SK-N-SH (cell line): ENCODE measurements at regions not wholly inside any gene's neighbourhood (a gene's known extent, or its start where the extent isn't known, plus 50 kb on each side); places are given as distances from the start of the nearest gene placed in this dataset.

Experiments used
- CTCF ChIA-PET: fragments of 300-600, 350-600 bp; formaldehyde crosslinking; extraction: SDS; loops from one replicate; lab custom pipeline; 2021; lab: Yijun Ruan, JAX
- POLR2A ChIA-PET: fragments of 350-600 bp; sonication (Branson Sonifier 250); formaldehyde crosslinking; extraction: SDS; loops from one replicate; lab custom pipeline; 2020; ENCODE audit warnings: antibody characterized with exemption, inconsistent platforms; lab: Yijun Ruan, JAX
- DNase-seq: peaks from one replicate; pipeline ENCODE4 v3.0.0; 2012
- H2AFZ ChIP-seq: fragments of 200-600 bp; sonication (generic); 2 replicates; pipeline ENCODE4 v1.8.1; 2016; ENCODE audit warnings: antibody characterized with exemption, mild to moderate bottlenecking, low read depth
- H3F3A ChIP-seq: fragments of 200-600 bp; sonication (generic); replicated peaks from 2 replicates; pipeline ENCODE3; 2016; ENCODE audit warnings: antibody characterized with exemption, mild to moderate bottlenecking; ENCODE audit not compliant: insufficient read depth
- H3K27ac ChIP-seq, 2 experiments: fragments of 200-500 bp in 1 of 2; fragments of 200-600 bp in 1 of 2; sonication (Bioruptor generic) in 1 of 2; sonication (generic), shearing (Covaris generic) in 1 of 2; 2 replicates each; pipeline versions ENCODE4 v1.5.1 to v1.6.1; 2014 to 2016; ENCODE audit warnings: low read depth in 2 of 2, inconsistent platforms in 1 of 2, low read length in 1 of 2, mild to moderate bottlenecking in 1 of 2, mixed read lengths in 1 of 2
- H3K27me3 ChIP-seq: fragments of 200-600 bp; sonication (generic), shearing (Covaris generic); 2 replicates; pipeline ENCODE4 v1.6.1; 2016; ENCODE audit warnings: mixed run types; ENCODE audit not compliant: insufficient read depth
- H3K36me3 ChIP-seq, 2 experiments: fragments of 200-500 bp in 1 of 2; fragments of 200-600 bp in 1 of 2; sonication (Bioruptor generic) in 1 of 2; sonication (generic) in 1 of 2; replicated peaks in 1 of 2; 2 replicates each; pipeline versions ENCODE3 to v1.5.1; 2014 to 2016; ENCODE audit warnings: low read length in 1 of 2, mild to moderate bottlenecking in 1 of 2; ENCODE audit not compliant: insufficient read depth in 2 of 2, control insufficient read depth in 1 of 2
- H3K4me1 ChIP-seq, 2 experiments: fragments of 200-500 bp in 1 of 2; fragments of 200-600 bp in 1 of 2; sonication (Bioruptor generic) in 1 of 2; sonication (generic), shearing (Covaris generic) in 1 of 2; 2 replicates each; pipeline versions ENCODE4 v1.5.1 to v1.6.1; 2014 to 2016; ENCODE audit warnings: low read depth in 1 of 2, low read length in 1 of 2, mixed run types in 1 of 2; ENCODE audit not compliant: insufficient read depth in 2 of 2, control insufficient read depth in 1 of 2
- H3K4me2 ChIP-seq: fragments of 200-600 bp; sonication (generic), shearing (Covaris generic); 2 replicates; pipeline ENCODE4 v1.6.1; 2017; ENCODE audit warnings: mixed run types
- H3K4me3 ChIP-seq, 2 experiments: fragments of 200-500 bp in 1 of 2; fragments of 200-600 bp in 1 of 2; sonication (Bioruptor generic) in 1 of 2; sonication (generic), shearing (Covaris generic) in 1 of 2; 2 replicates each; pipeline versions ENCODE4 v1.5.1 to v1.8.1; 2014 to 2016; ENCODE audit warnings: low read depth in 2 of 2, inconsistent platforms in 1 of 2, low read length in 1 of 2, mild to moderate bottlenecking in 1 of 2, mixed read lengths in 1 of 2, moderate library complexity in 1 of 2
- H3K79me2 ChIP-seq: fragments of 200-600 bp; sonication (generic); 2 replicates; pipeline ENCODE4 v1.8.1; 2017; ENCODE audit warnings: mild to moderate bottlenecking; ENCODE audit not compliant: insufficient read depth
- H3K9ac ChIP-seq: fragments of 200-600 bp; sonication (generic); 2 replicates; pipeline ENCODE4 v1.6.1; 2017; ENCODE audit warnings: mixed run types
- H3K9me2 ChIP-seq: fragments of 200-600 bp; sonication (generic); 2 replicates; pipeline ENCODE4 v1.6.1; 2017; ENCODE audit warnings: mixed run types
- H3K9me3 ChIP-seq: fragments of 200-600 bp; sonication (generic); 2 replicates; pipeline ENCODE4 v1.6.1; 2017; ENCODE audit warnings: mixed run types, mild to moderate bottlenecking, moderate library complexity
- H4K20me1 ChIP-seq: fragments of 200-600 bp; sonication (generic); 2 replicates; pipeline ENCODE4 v1.6.1; 2017; ENCODE audit warnings: mild to moderate bottlenecking, mixed run types; ENCODE audit not compliant: insufficient read depth
- CHD2 ChIP-seq: fragments of 150-350 bp; IDR thresholded peaks from 2 replicates; pipeline ENCODE4 v1.6.1; 2018; ENCODE audit warnings: low read length; ENCODE audit not compliant: partially characterized antibody
- CTCF ChIP-seq: fragments of 200-600 bp; sonication (generic); IDR thresholded peaks from 2 replicates; pipeline ENCODE4 v1.6.1; 2017; ENCODE audit warnings: antibody characterized with exemption, mild to moderate bottlenecking, moderate library complexity
- ELF1 ChIP-seq: IDR thresholded peaks from 2 replicates; pipeline ENCODE4 v1.4.0; 2012
- EZH2phosphoT487 ChIP-seq: fragments of 200-600 bp; sonication (generic); IDR thresholded peaks from 2 replicates; pipeline ENCODE4 v1.6.1; 2017; ENCODE audit warnings: low read depth, mixed run types, mild to moderate bottlenecking, antibody characterized with exemption, moderate library complexity, borderline replicate concordance
- FOSL2 ChIP-seq: IDR thresholded peaks from 2 replicates; pipeline ENCODE4 v1.4.0; 2012; ENCODE audit warnings: low read depth, mild to moderate bottlenecking, moderate library complexity, borderline replicate concordance
- FOXJ3 ChIP-seq: sonication (generic); formaldehyde crosslinking; IDR thresholded peaks from 2 replicates; pipeline ENCODE4 v1.5.1; 2020; ENCODE audit warnings: mild to moderate bottlenecking, missing genetic modification reagents
- GATA2 ChIP-seq: sonication (generic); formaldehyde crosslinking; IDR thresholded peaks from 2 replicates; pipeline ENCODE4 v1.5.0; 2020; ENCODE audit warnings: mild to moderate bottlenecking, missing genetic modification reagents
- IRF3 ChIP-seq: fragments of 150-350 bp; IDR thresholded peaks from 2 replicates; pipeline ENCODE4 v1.6.1; 2016; ENCODE audit warnings: mild to moderate bottlenecking, low read depth, low read length
- JUND ChIP-seq: IDR thresholded peaks from 2 replicates; pipeline ENCODE4 v1.4.0; 2012
- MXI1 ChIP-seq: IDR thresholded peaks from 2 replicates; pipeline ENCODE4 v1.6.1; 2012; ENCODE audit warnings: mild to moderate bottlenecking, low read depth, low read length, improper control_type of control experiment
- NFIC ChIP-seq: IDR thresholded peaks from 2 replicates; pipeline ENCODE4 v1.4.0; 2012; ENCODE audit warnings: borderline replicate concordance
- RFX5 ChIP-seq: IDR thresholded peaks from 2 replicates; pipeline ENCODE4 v1.6.1; 2012; ENCODE audit warnings: mild to moderate bottlenecking, improper control_type of control experiment, low read length
- TCF12 ChIP-seq: IDR thresholded peaks from 2 replicates; pipeline ENCODE4 v1.4.0; 2012
- USF1 ChIP-seq: IDR thresholded peaks from 2 replicates; pipeline ENCODE4 v1.4.0; 2012; ENCODE audit warnings: low read depth, borderline replicate concordance
- USF2 ChIP-seq: fragments of 150-350 bp; IDR thresholded peaks from 2 replicates; pipeline ENCODE4 v1.6.1; 2017; ENCODE audit warnings: antibody characterized with exemption, low read length, low read depth, borderline replicate concordance
- WGBS: methylation state at CpG from one replicate; pipeline ENCODE4 v1.1.6; 2017; ENCODE audit warnings: low lambda C conversion rate; 5-methylcytosine and 5-hydroxymethylcytosine counted together

- H3F3A ChIP-seq = no peaks in the 10 kb centered on the region
- WGBS = 28% methylated on average over 5 of the region's 6 CpGs
- H3K4me3 ChIP-seq = no peak overlapping the region
- no peak overlapping the region for H3K4me2 ChIP-seq
- no peaks in the 10 kb centered on the region for H3K9me2 ChIP-seq
- H4K20me1 ChIP-seq = no peaks in the 10 kb centered on the region
- no peaks in the 10 kb centered on the region for H3K36me3 ChIP-seq
- H3K9me3 ChIP-seq = no peaks in the 10 kb centered on the region
- H3K4me1 ChIP-seq = no peaks in the 10 kb centered on the region; a peak in 1 of 4 replicates
- ChIA-PET CTCF (interaction anchor here (0.9 to 1.5 kb wide), 2 partner anchors 14 to 96 kb away, joined by 3 read pairs; no protein-coding TSS in a partner anchor), POLR2A (no interaction called here)
- H3K79me2 ChIP-seq = no peaks in the 10 kb centered on the region
- H2AFZ ChIP-seq = no peak overlapping the region
- DNase-seq = peak; percentile 23
- no peaks in the 10 kb centered on the region for H3K27me3 ChIP-seq
- no peak overlapping the region for H3K27ac ChIP-seq
- peak; percentile 84 for TF ChIP-seq RFX5
- no peak for TF ChIP-seq FOXJ3
- no peak overlapping the region for H3K9ac ChIP-seq
These were observed 347.2 kb upstream of the DDX53 start for GRCh38 chrX:22652596-22652995.

GRCh38 chrX:22660756-22661155, 339.0 kb upstream of the DDX53 start:
- Histone ChIP-seq H3K4me2 (no peak overlapping the region), H3K4me1 (no peaks in the 10 kb centered on the region), H3K79me2 (no peaks in the 10 kb centered on the region), H3F3A (no peaks in the 10 kb centered on the region), H3K36me3 (no peaks in the 10 kb centered on the region), H3K9me2 (no peaks in the 10 kb centered on the region), H4K20me1 (no peaks in the 10 kb centered on the region), H3K27ac (no peak overlapping the region), H2AFZ (no peak overlapping the region)
- WGBS = 10% methylated on average over 2 of the region's 2 CpGs
- no peak for DNase-seq
- no peak for TF ChIP-seq NFIC
- TF ChIP-seq JUND = no peak
- TF ChIP-seq CTCF = no peak
- no peak for TF ChIP-seq FOSL2
- TF ChIP-seq FOXJ3 = no peak
- no peak for TF ChIP-seq GATA2 (CRISPR knock-in tag)
- TF ChIP-seq IRF3 = no peak
- no peak for TF ChIP-seq EZH2phosphoT487
- no peak for TF ChIP-seq ELF1
- no peak for TF ChIP-seq MXI1
- no peak for TF ChIP-seq TCF12
- no peak for TF ChIP-seq USF2
- no peak for TF ChIP-seq CHD2
- no peak for TF ChIP-seq USF1
- TF ChIP-seq, all 33 proteins: peak for 0
- Histone ChIP-seq H3K4me3 (no peak overlapping the region), H3K9me3 (no peaks in the 10 kb centered on the region), H3K9ac (no peak overlapping the region), H3K27me3 (no peaks in the 10 kb centered on the region)
- ChIA-PET CTCF (no interaction called here), POLR2A (no interaction called here)
